Dendritic cell treated with granulocyte-macrophage colony-stimulating factor and Interleukin-4, amounts not matched to agents 40 ng/mL and 50 ng/mL, for 4 days (primary cell): ENCODE measurements at regions not wholly inside any gene's neighbourhood (a gene's known extent, or its start where the extent isn't known, plus 50 kb on each side); places are given as distances from the start of the nearest gene placed in this dataset.

Source experiments
- H3K27ac Mint-ChIP-seq: one replicate; pipeline ENCODE4 v1.8.0; 2022; ENCODE audit warnings: mild to moderate bottlenecking, mixed read lengths
- H3K27me3 Mint-ChIP-seq: one replicate; pipeline ENCODE4 v1.8.0; 2022; ENCODE audit warnings: mild to moderate bottlenecking, mixed read lengths
- H3K36me3 Mint-ChIP-seq: one replicate; pipeline ENCODE4 v1.8.0; 2022; ENCODE audit warnings: low read depth, mixed read lengths
- H3K4me1 Mint-ChIP-seq: one replicate; pipeline ENCODE4 v1.8.0; 2022; ENCODE audit warnings: low read depth, mixed read lengths
- H3K4me3 Mint-ChIP-seq: one replicate; pipeline ENCODE4 v1.8.0; 2022; ENCODE audit warnings: mild to moderate bottlenecking, moderate library complexity, mixed read lengths
- H3K9me3 Mint-ChIP-seq: one replicate; pipeline ENCODE4 v1.8.0; 2022; ENCODE audit warnings: mixed read lengths
- intact Hi-C: fragments of 100-400 bp; cut with micrococcal nuclease; formaldehyde crosslinking; loops from one replicate; pipeline ENCODE4 v1.15.0; 2022

DNA sequence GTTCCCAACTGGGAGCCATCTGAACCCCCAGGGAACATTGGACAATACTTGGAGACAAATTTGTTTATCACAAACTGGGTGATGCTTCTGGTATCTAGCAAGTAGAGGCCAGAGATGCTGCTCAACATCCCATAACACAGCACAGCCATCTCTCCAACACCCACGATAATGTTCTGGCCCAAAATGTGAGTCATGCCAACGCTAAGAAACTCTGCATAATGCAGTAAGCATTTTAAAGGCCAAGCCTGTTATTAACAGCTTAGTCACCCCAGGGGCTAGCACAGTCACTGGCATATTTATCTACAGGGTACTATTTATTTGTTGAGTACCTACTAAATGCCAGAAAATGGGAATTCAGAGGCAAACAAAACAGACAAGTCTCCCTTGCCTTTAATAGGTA lies 873.1 kb upstream of the TMEM132C start:
- H3K9me3 Mint-ChIP-seq, result no peaks in the 10 kb centered on the region
- H3K4me3 Mint-ChIP-seq, result no peak overlapping the region
- H3K36me3 Mint-ChIP-seq, result no peaks in the 10 kb centered on the region
- no peaks in the 10 kb centered on the region for H3K4me1 Mint-ChIP-seq
- no peak overlapping the region for H3K27ac Mint-ChIP-seq
- intact Hi-C loops, result no loop called here
- no peaks in the 10 kb centered on the region for H3K27me3 Mint-ChIP-seq

DNA sequence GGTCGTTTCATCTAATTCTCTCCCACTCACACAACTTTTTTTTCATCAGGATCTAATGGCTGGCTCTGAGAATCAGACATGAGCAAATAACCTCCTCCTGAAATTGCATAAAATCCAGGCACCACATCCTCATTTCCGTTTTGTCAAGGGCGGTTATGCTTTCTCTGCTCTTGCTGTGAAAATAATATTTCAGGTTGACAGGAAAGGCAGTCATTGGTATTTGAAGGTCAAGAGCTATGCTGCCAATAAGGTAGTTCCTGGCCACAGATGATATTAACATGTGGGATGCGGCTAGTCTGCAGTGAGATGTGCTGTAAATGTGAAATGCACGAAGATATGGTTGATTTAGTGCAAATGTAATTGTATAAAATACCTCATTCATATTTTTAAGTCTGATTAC lies 870.2 kb upstream of the TMEM132C start:
- Mint-ChIP-seq H3K36me3 (no peaks in the 10 kb centered on the region), H3K9me3 (no peaks in the 10 kb centered on the region), H3K27me3 (no peaks in the 10 kb centered on the region), H3K4me3 (no peak overlapping the region), H3K27ac (no peak overlapping the region), H3K4me1 (no peaks in the 10 kb centered on the region)
- intact Hi-C loops, result no loop called here

DNA sequence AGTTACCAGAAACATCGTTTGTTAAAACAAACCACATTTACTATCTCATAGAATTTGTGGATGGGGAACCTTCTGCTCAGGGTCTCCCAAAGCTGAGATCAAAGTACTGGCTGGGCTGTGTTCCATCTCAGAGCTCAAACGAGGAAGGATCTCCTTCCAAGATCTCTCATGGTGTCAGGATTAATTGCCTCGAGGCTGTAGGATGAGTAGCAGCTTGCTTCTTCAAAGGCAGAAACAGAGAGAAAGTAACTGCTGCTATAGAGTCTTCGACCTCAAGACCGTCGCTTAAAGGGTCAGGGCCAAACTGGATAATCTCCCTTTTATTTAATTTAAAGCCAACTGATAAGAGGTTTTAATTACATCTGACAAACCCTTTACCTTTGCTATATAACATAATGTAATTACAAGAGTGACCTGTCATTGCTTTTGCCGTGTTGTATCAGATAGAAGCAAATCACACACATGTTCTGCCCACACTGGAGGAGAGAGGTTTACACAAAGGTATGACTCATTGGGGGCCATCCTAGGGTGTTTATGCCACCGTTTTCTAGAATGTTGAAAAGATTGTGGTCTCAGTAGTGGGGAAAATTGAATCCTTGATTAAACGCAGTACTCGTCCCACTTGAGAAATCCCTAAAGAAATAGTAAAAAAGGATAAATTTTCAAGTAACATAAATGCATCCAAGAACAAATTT lies 868.8 kb upstream of the TMEM132C start:
- intact Hi-C loops, result no loop called here
- H3K27me3 Mint-ChIP-seq, result no peaks in the 10 kb centered on the region
- no peak overlapping the region for H3K4me3 Mint-ChIP-seq
- no peak overlapping the region for H3K27ac Mint-ChIP-seq
- H3K9me3 Mint-ChIP-seq, result no peaks in the 10 kb centered on the region
- H3K4me1 Mint-ChIP-seq, result no peaks in the 10 kb centered on the region
- no peaks in the 10 kb centered on the region for H3K36me3 Mint-ChIP-seq

DNA sequence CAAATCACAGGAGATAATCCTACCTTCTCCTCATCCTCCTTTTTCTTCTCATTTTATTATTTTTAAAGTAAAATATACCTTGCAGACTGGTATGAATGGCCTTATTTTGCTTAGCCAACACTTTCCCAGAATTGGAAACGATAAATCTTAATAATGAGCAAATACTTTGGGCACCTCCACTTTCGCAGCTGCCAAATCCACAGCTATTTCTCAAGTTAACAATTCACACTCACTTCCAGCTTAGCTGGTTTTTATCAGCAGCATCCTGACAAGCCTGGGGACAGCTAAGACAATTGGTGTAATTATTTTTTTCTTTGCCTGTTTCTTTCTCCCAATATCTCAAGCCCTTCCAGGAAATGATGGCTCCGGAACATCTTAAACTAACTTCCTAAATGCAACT lies 867.5 kb upstream of the TMEM132C start:
- Mint-ChIP-seq H3K4me3 (no peak overlapping the region), H3K9me3 (peaks cover 8% of the 10 kb centered on the region), H3K27me3 (no peaks in the 10 kb centered on the region), H3K4me1 (no peaks in the 10 kb centered on the region), H3K27ac (no peak overlapping the region), H3K36me3 (no peaks in the 10 kb centered on the region)
- intact Hi-C loops, result no loop called here

DNA sequence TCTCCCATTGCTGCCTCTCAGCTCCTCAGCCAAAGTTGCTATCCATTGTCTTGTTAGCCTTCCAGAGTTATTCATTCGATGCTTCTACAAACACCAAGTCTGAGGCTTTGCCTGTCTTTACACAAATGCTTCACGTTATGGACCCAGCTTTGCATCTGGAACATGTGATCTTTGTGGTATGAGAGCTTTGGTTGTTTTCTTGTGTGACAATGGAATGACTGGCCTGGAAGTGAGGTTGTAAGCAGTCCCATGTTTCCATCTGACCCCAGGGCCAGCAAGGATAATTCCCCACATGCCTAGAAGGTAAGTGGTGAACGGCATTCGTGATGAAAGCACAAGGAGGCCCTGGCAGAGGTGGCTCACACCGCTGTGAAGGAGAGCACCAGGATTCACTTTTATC lies 866.7 kb upstream of the TMEM132C start:
- H3K9me3 Mint-ChIP-seq, result peaks cover 12% of the 10 kb centered on the region
- H3K36me3 Mint-ChIP-seq, result no peaks in the 10 kb centered on the region
- H3K27me3 Mint-ChIP-seq, result no peaks in the 10 kb centered on the region
- no peak overlapping the region for H3K27ac Mint-ChIP-seq
- H3K4me3 Mint-ChIP-seq, result no peak overlapping the region
- intact Hi-C loops, result no loop called here
- no peaks in the 10 kb centered on the region for H3K4me1 Mint-ChIP-seq

DNA sequence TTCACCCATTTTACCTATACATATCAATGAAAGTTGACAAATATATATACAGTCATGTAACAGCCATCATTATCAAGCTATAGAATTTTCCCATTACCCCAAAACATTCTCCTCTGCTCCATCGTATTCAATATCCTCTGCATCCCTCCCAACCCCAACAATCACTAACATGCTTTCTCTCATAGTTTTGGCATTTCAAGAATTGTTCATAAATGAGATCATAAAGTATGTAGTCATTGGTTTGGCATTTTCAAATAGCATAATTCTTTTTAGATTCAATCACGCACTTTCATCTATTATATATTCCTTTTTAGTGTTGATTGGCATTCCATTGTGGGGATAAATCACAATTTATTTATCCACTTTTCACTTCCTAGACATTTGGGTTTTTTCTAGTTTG lies 866.0 kb upstream of the TMEM132C start:
- Mint-ChIP-seq H3K27me3 (no peaks in the 10 kb centered on the region), H3K4me1 (no peaks in the 10 kb centered on the region), H3K36me3 (no peaks in the 10 kb centered on the region), H3K9me3 (peaks cover 12% of the 10 kb centered on the region), H3K4me3 (no peak overlapping the region), H3K27ac (no peak overlapping the region)
- intact Hi-C loops, result no loop called here

DNA sequence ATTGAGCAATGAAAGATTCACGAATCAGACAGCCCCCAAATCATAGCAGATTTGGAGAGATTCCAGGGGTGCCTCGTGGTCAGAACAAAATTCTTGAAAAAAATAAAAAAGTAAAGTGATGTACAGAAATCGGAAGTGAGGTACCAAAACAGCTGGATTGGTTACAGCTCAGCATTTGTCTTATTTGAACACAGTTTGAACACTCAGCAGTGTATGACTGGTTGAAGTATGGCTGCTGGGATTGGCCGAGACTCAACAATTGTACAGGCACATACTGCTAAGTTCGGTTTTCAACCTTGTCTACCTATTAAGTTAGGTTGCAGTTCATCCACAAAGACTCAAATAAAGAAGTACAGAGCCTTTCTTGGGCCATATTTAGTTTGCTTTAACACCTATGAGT lies 865.4 kb upstream of the TMEM132C start:
- Mint-ChIP-seq H3K4me3 (no peak overlapping the region), H3K4me1 (no peaks in the 10 kb centered on the region)
- intact Hi-C loops, result no loop called here

DNA sequence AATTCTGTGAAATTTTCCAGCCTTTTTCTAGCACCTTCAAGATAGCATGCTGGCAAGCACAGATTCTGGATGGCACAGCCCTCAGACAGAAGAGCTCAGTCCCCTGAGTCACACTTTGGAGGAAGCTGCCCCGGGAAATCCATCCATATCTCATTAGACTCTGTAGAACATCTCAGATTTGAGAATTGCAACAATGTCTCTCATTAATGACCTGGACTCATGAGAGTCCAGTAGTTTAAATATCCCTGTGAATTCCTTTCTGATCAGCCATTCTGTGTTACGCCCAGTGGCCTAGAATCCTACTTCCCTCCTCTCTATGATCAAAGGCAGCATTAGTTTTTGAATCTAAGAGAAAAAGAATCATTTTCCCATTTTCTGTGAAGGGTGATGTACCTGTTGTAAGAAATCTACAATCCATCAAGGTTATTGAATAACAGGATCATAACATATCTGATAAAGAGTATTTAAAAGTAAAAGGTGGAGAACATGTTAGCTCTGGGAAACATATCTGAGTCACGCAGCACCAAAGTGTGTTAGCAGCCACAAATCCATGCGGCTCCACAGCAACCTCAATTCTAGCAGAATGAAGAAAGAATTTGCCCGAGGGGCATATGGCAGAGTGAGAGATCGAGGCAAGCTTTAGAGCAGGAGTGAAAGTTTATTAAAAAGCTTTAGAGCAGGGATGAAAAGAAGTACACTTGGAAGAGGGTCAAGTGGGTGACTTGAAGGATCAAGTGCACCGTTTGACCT lies 855.6 kb upstream of the TMEM132C start:
- H3K27me3 Mint-ChIP-seq, result no peaks in the 10 kb centered on the region
- intact Hi-C loops, result no loop called here
- H3K36me3 Mint-ChIP-seq, result no peaks in the 10 kb centered on the region
- no peaks in the 10 kb centered on the region for H3K4me1 Mint-ChIP-seq
- no peak overlapping the region for H3K27ac Mint-ChIP-seq
- no peaks in the 10 kb centered on the region for H3K9me3 Mint-ChIP-seq
- H3K4me3 Mint-ChIP-seq, result no peak overlapping the region

More for the DNA sequence above, 865.4 kb upstream of the TMEM132C start:
- Mint-ChIP-seq H3K9me3 (peaks cover 12% of the 10 kb centered on the region), H3K27ac (no peak overlapping the region), H3K36me3 (no peaks in the 10 kb centered on the region), H3K27me3 (no peaks in the 10 kb centered on the region)

DNA sequence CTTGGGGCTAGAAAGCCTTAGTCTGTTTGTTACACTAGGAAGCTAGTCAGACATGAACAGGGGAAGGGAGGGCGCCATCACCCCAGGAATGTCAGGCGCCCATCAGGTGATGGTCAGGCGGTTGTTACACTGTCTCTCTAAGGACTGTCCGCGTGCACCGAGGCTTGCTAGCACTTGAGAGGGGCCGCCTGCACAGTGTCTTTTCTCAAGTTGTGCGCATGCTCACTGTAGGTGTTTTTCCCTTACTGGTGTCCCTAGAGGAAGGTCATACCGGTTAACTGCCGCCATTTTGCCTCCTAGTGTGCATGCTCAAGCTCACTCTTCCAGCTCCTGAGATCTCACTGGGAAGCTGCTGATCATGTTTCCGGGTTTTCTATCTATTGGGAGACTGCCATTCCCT lies 855.0 kb upstream of the TMEM132C start:
- H3K4me1 Mint-ChIP-seq, result no peaks in the 10 kb centered on the region
- peaks cover under 1% of the 10 kb centered on the region for H3K9me3 Mint-ChIP-seq
- no peak overlapping the region for H3K27ac Mint-ChIP-seq
- no peak overlapping the region for H3K4me3 Mint-ChIP-seq
- no peaks in the 10 kb centered on the region for H3K36me3 Mint-ChIP-seq
- no peaks in the 10 kb centered on the region for H3K27me3 Mint-ChIP-seq
- intact Hi-C loops, result no loop called here

DNA sequence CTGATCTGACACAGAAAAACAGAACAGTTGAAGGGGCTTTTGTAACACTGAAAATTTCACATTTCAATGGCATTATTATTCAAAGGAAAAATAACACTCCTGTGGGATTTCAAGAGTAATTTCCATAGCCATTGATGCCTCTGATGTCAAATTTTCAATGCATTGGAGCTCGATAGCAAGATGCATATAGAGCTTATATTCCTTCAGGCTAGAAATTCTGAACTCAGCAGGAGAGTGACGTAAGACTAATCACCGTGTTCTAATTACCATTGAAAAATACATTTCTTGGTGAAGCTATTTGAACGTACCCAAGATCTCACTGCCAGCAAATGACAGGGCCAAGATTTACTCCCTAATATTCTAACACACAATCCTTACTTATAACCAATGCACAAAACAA lies 854.1 kb upstream of the TMEM132C start:
- no peak overlapping the region for H3K4me3 Mint-ChIP-seq
- H3K4me1 Mint-ChIP-seq, result no peaks in the 10 kb centered on the region
- peaks cover 9% of the 10 kb centered on the region for H3K9me3 Mint-ChIP-seq
- intact Hi-C loops, result no loop called here
- no peaks in the 10 kb centered on the region for H3K27me3 Mint-ChIP-seq
- H3K36me3 Mint-ChIP-seq, result no peaks in the 10 kb centered on the region
- no peak overlapping the region for H3K27ac Mint-ChIP-seq

DNA sequence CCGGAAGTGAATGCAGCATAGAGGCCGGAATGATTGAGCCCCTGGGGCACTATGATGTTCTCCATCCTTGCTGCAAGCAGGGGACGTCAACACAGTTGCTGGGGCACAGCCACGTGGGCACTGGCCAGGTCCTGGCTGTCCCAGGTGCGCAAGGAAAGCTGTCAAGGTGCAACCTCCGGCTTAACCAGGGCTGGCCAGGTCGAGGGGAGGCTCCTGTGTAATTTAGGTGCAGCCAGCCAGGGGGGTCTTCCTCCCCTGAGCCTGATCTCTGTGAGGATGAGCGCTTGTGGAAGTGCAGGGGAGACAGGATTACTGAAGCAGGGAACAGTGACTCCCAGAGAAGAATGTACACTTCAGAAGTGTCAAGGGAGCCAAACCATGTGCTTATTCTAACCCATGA lies 852.8 kb upstream of the TMEM132C start:
- Mint-ChIP-seq H3K27ac (no peak overlapping the region), H3K36me3 (no peaks in the 10 kb centered on the region), H3K4me3 (no peak overlapping the region), H3K9me3 (peaks cover 22% of the 10 kb centered on the region), H3K4me1 (no peaks in the 10 kb centered on the region), H3K27me3 (no peaks in the 10 kb centered on the region)
- intact Hi-C loops, result no loop called here

DNA sequence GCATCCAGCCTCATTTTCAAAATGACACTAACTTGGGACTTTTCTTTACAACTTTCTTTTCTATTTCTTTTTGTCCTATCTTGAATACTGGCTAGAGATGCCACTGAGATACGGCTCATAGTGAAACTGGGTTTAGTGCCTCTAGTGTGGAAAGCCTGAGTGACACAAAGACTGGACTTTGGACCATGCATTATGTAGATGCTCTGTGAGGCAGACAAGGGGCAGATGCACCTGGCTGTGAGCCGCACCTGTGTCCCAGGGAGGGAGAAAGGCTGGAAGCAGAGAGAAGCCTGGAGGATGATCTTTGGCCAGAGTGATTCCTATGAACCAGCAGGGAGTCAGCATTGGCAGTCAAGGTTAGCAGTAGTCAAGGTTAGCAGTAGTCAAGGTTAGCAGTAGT lies 852.3 kb upstream of the TMEM132C start:
- Mint-ChIP-seq H3K27me3 (no peaks in the 10 kb centered on the region), H3K36me3 (no peaks in the 10 kb centered on the region), H3K4me1 (no peaks in the 10 kb centered on the region), H3K27ac (no peak overlapping the region), H3K4me3 (no peak overlapping the region), H3K9me3 (peaks cover 27% of the 10 kb centered on the region)
- intact Hi-C loops, result no loop called here

DNA sequence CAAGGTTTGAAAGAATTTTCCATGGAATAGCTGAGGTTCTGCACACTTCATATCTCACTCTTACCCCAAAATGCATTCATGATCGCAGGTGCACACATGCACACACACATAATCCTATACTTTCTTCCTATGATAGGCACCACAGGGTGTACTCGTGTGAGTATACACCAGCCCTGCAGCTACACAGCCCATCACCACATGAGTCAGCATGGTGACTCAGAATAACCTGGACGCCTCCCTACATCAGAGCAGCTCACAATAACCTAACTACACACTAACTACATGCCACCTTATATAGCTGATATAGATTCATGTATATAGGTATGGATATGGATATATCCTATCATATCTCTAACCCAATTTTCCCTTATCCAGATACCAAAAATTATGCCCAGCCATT lies 850.2 kb upstream of the TMEM132C start:
- Mint-ChIP-seq H3K27ac (no peak overlapping the region), H3K36me3 (no peaks in the 10 kb centered on the region), H3K27me3 (no peaks in the 10 kb centered on the region), H3K4me3 (no peak overlapping the region), H3K4me1 (no peaks in the 10 kb centered on the region), H3K9me3 (peaks cover 37% of the 10 kb centered on the region)
- intact Hi-C loops, result no loop called here

DNA sequence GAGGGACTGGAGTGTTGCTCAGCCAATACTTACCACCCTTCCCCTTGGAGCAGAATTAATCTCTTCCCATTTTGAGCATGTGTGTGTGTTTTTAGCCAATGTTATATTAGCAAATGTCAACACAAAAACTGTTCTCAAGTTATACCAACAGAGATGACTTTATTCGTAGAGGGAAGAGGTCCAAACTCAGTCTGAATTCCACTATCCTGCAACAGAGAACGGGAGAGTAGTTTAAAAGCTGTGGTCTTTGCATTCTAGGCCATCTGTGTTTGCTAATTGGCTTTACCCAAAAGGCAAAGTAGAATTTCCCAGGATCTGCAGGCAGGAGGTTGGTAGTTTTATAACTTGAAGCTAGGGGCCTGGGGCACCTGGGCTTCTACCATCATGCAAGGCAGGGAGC lies 847.9 kb upstream of the TMEM132C start:
- intact Hi-C loops, result no loop called here
- no peaks in the 10 kb centered on the region for H3K27me3 Mint-ChIP-seq
- peaks cover 39% of the 10 kb centered on the region for H3K9me3 Mint-ChIP-seq
- no peaks in the 10 kb centered on the region for H3K4me1 Mint-ChIP-seq
- no peak overlapping the region for H3K27ac Mint-ChIP-seq
- no peaks in the 10 kb centered on the region for H3K36me3 Mint-ChIP-seq
- H3K4me3 Mint-ChIP-seq, result no peak overlapping the region

DNA sequence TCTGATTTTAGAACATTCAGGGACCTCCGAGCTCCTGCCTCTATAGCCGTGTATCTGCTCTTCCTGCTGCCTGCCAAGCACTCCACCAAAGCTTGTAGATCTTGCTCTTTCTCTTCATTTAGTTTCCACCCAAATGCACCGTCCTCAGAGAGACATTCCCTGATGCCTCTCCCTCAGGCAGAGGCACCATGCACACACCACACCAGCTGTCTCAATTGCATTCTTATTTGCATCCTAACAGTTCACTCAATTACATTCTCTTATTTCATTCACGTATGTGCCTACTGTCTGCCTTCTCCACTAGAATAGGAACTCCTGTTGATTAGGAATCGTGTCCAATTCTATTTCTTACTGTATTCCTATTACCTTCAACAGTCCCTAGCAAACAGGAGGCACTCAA lies 845.4 kb upstream of the TMEM132C start:
- Mint-ChIP-seq H3K4me3 (no peak overlapping the region), H3K4me1 (no peaks in the 10 kb centered on the region), H3K36me3 (no peaks in the 10 kb centered on the region), H3K27me3 (no peaks in the 10 kb centered on the region), H3K9me3 (peaks cover 39% of the 10 kb centered on the region), H3K27ac (no peak overlapping the region)
- intact Hi-C loops, result no loop called here
